GM12874 (cell line): ENCODE measurements at regions not wholly inside any gene's neighbourhood (a gene's known extent, or its start where the extent isn't known, plus 50 kb on each side); places are given as distances from the start of the nearest gene placed in this dataset.

Source experiments
- CTCF ChIP-seq: IDR thresholded peaks from 2 replicates; pipeline ENCODE4 v1.5.1; 2011; ENCODE audit warnings: low read depth, mild to moderate bottlenecking, control low read depth, low read length, moderate library complexity; ENCODE audit not compliant: insufficient read depth

- no peak for TF ChIP-seq CTCF
These were observed 863.9 kb downstream of the RAPGEF2 start for GRCh38 chr4:159966746-159967145.

GRCh38 chr4:159977907-159978617, 875.2 kb downstream of the RAPGEF2 start:
- TF ChIP-seq CTCF, result no peak

GRCh38 chr4:159979351-159979750, 876.5 kb downstream of the RAPGEF2 start:
- no peak for TF ChIP-seq CTCF

DNA sequence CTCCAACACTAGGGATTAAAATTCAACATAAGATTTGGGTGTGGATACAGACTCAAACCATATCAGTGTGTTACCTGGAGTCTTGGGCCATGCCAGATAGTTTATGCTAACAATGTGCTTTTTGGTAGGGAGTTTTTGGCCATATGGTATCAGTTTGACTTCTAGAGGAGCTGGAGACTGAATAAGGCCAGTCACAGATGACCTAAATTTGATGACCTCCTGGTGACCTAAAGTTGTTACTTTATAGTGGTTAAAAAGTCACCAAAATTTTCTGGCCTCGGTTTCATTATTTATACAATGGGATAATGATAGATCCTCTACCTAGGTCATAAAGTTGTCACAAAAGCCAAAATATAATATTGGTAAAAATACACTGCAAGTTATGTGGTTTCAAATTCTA, 877.1 kb downstream of the RAPGEF2 start:
- TF ChIP-seq CTCF, result no peak

GRCh38 chr4:159980826-159981468, 878.1 kb downstream of the RAPGEF2 start:
- no peak for TF ChIP-seq CTCF

- TF ChIP-seq CTCF, result no peak
These were observed 878.6 kb downstream of the RAPGEF2 start for GRCh38 chr4:159981469-159981856.

GRCh38 chr4:159983082-159983481, 880.2 kb downstream of the RAPGEF2 start:
- TF ChIP-seq CTCF, result no peak
